ENCODE measurements at regions not wholly inside any gene's neighbourhood (a gene's known extent, or its start where the extent isn't known, plus 50 kb on each side); places are given as distances from the start of the nearest gene placed in this dataset.

DNA sequence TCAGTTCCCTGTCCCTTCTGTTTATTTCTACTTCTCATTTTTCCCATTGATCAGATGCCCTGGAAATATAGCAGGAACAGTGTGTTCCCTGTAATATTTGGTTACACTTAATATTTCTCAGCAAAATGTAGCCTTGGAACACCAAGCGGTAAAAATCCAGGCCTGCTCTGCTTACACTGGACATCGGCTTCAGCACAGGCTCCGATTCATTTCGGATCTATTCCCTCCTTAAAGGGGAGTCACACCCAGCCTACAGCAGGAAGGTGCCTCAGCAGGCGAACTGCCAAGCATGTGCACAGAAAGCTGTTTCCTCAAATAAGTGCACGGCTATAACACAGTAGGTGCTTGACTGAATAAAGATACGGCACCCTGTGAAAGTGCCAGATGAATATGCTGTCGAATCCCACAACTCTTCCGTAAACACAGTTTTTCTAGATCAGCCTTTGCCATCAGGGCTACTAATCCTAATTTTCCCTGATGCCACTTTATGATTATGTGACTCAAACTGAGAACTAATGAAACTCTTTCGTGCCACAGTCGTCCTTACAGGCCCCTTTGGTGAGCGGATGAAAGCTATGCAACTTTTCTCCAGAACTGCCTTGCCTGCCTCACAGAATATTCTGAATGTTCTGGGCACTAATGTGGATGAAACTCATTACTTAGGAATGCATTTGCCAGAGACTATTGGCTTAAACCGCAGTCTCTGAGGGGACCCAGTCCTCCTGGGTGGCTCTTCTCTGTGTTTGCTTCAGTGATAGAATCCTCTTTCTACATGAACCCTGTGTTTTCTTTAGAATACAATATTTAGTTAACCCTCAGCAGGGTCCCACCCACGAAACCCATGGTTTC, 275.5 kb upstream of the RUNX1 start:
- H3K27ac ChIP-seq = peak overlapping the region in 3 of 4 donors; percentile 47 to 73 (median 71)
- peaks cover 0 to 30% (median 7%) of the 10 kb centered on the region in 4 donors for H3K4me1 ChIP-seq
- DNase-seq (ENCODE audit: low spot score in 2 of 2) = peak in 1 of 2 donors; percentile 30
- 65 to 70% methylated on average over 14 of the region's 14 CpGs for WGBS, 2 donors
- no peaks in the 10 kb centered on the region for H3K36me3 ChIP-seq
- H3K4me3 ChIP-seq = no peak overlapping the region
- H3K27me3 ChIP-seq = no peaks in the 10 kb centered on the region
- peak in 1 of 2 donors; percentile 72 for TF ChIP-seq EP300 (IDR thresholded peaks at IDR 0.05)
- TF ChIP-seq POLR2A (IDR thresholded peaks at IDR 0.05) = no peak
- peak in 1 of 5 experiments; percentile 11 for TF ChIP-seq CTCF (IDR thresholded peaks at IDR 0.05)
- H3K9me3 ChIP-seq = no peaks in the 10 kb centered on the region

DNA sequence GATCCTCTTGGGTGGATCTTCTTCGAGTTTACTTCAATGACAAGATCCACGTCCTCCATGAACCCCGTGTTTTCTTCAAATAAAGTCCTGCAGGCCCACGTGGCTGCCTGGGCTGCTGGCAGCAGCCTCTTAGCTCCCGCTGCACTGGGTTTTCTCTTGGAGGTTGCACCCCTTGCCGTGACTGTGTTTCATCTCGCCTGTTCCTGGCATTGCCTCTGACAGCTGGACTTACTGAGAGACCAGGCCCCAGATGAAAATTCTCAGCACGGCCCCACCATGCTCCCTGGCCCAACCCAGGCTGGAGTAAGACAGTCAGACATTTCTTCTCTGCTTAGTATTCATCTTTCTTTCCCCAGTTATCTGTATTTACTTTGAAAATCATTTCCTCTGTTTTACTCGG, 274.8 kb upstream of the RUNX1 start:
- WGBS, 2 donors = 64 to 73% methylated on average over 9 of the region's 9 CpGs
- no peaks in the 10 kb centered on the region for H3K36me3 ChIP-seq
- peaks cover 0 to 27% (median 7%) of the 10 kb centered on the region in 4 donors for H3K4me1 ChIP-seq
- no peaks in the 10 kb centered on the region for H3K27me3 ChIP-seq
- no peak for TF ChIP-seq POLR2A (IDR thresholded peaks at IDR 0.05)
- no peak for TF ChIP-seq EP300 (IDR thresholded peaks at IDR 0.05)
- TF ChIP-seq CTCF (IDR thresholded peaks at IDR 0.05) = no peak
- no peak overlapping the region for H3K4me3 ChIP-seq
- no peak for DNase-seq (ENCODE audit: low spot score in 2 of 2)
- peak overlapping the region in 3 of 4 donors; percentile 47 to 73 (median 71) for H3K27ac ChIP-seq
- no peaks in the 10 kb centered on the region for H3K9me3 ChIP-seq

- TF ChIP-seq POLR2A (IDR thresholded peaks at IDR 0.05) (no peak), CTCF (IDR thresholded peaks at IDR 0.05) (no peak), EP300 (IDR thresholded peaks at IDR 0.05) (no peak)
- Histone ChIP-seq H3K36me3 (no peaks in the 10 kb centered on the region), H3K27me3 (no peaks in the 10 kb centered on the region), H3K27ac (no peak overlapping the region), H3K9me3 (no peaks in the 10 kb centered on the region), H3K4me3 (no peak overlapping the region), H3K4me1 (peaks cover 0 to 21% (median 7%) of the 10 kb centered on the region in 4 donors)
- 57 to 59% methylated on average over 8 of the region's 8 CpGs for WGBS, 2 donors
- no peak for DNase-seq (ENCODE audit: low spot score in 2 of 2)
Observed at GRCh38 chr21:35321322-35322200, 272.5 kb upstream of the RUNX1 start.

GRCh38 chr21:35319684-35320283, 270.7 kb upstream of the RUNX1 start:
- no peaks in the 10 kb centered on the region for H3K27me3 ChIP-seq
- no peak overlapping the region for H3K4me3 ChIP-seq
- peaks cover 0 to 14% (median 6%) of the 10 kb centered on the region in 4 donors for H3K4me1 ChIP-seq
- DNase-seq (ENCODE audit: low spot score in 2 of 2) = no peak
- TF ChIP-seq POLR2A (IDR thresholded peaks at IDR 0.05) = no peak
- no peak for TF ChIP-seq CTCF (IDR thresholded peaks at IDR 0.05)
- TF ChIP-seq EP300 (IDR thresholded peaks at IDR 0.05) = no peak
- WGBS, 2 donors = 82 to 91% methylated on average over 10 to 11 of the region's 11 CpGs
- H3K9me3 ChIP-seq = no peaks in the 10 kb centered on the region
- H3K27ac ChIP-seq = no peak overlapping the region
- no peaks in the 10 kb centered on the region for H3K36me3 ChIP-seq

All from tibial nerve (tissue), 4 donors.